Body of pancreas (tissue), 4 donors: ENCODE measurements at regions not wholly inside any gene's neighbourhood (a gene's known extent, or its start where the extent isn't known, plus 50 kb on each side); places are given as distances from the start of the nearest gene placed in this dataset.

Experiments used
- POLR2A ChIP-seq, 3 donors: fragments of 450-650 bp; IDR thresholded peaks; one replicate each; pipeline ENCODE4 v1.6.1; 2016; ENCODE audit warnings: antibody characterized with exemption in 3 of 3, mild to moderate bottlenecking in 2 of 3
- TF ChIP-seq, protein P1 (sequence below), 7 experiments: fragments of 450-650 bp in 4 of 7; fragments of 200-600 bp in 3 of 7; sonication (generic) in 3 of 7; IDR thresholded peaks; one replicate each; pipeline ENCODE4 v1.5.1; 2016 to 2019; ENCODE audit warnings: antibody characterized with exemption in 7 of 7

- TF ChIP-seq, protein P1, sequence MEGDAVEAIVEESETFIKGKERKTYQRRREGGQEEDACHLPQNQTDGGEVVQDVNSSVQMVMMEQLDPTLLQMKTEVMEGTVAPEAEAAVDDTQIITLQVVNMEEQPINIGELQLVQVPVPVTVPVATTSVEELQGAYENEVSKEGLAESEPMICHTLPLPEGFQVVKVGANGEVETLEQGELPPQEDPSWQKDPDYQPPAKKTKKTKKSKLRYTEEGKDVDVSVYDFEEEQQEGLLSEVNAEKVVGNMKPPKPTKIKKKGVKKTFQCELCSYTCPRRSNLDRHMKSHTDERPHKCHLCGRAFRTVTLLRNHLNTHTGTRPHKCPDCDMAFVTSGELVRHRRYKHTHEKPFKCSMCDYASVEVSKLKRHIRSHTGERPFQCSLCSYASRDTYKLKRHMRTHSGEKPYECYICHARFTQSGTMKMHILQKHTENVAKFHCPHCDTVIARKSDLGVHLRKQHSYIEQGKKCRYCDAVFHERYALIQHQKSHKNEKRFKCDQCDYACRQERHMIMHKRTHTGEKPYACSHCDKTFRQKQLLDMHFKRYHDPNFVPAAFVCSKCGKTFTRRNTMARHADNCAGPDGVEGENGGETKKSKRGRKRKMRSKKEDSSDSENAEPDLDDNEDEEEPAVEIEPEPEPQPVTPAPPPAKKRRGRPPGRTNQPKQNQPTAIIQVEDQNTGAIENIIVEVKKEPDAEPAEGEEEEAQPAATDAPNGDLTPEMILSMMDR (IDR thresholded peaks at IDR 0.05), result no peak
- no peak for TF ChIP-seq POLR2A (IDR thresholded peaks at IDR 0.05)
Measured at GRCh38 chr4:53688186-53688790, 97.0 kb upstream of the LNX1 start.
